DOHH2 (cell line): ENCODE measurements at regions not wholly inside any gene's neighbourhood (a gene's known extent, or its start where the extent isn't known, plus 50 kb on each side); places are given as distances from the start of the nearest gene placed in this dataset.

Experiments used
- H3F3A ChIP-seq: fragments of 200-600 bp; sonication (generic), shearing (Covaris generic); 2 replicates; pipeline ENCODE4 v1.6.0; 2016; ENCODE audit warnings: antibody characterized with exemption, mild to moderate bottlenecking; ENCODE audit not compliant: control insufficient read depth, insufficient read depth
- H3K27ac ChIP-seq: fragments of 200-600 bp; sonication (generic); 2 replicates; pipeline ENCODE4 v1.5.1; 2014; ENCODE audit warnings: low read depth, mild to moderate bottlenecking, low read length, moderate library complexity
- H3K27me3 ChIP-seq: fragments of 200-600 bp; sonication (generic); 2 replicates; pipeline ENCODE4 v1.6.1; 2014; ENCODE audit warnings: mild to moderate bottlenecking, low read length, mixed read lengths; ENCODE audit not compliant: control insufficient read depth
- H3K36me3 ChIP-seq: fragments of 200-600 bp; sonication (generic); 2 replicates; pipeline ENCODE4 v1.6.1; 2014; ENCODE audit warnings: mild to moderate bottlenecking, low read length, moderate library complexity, mixed read lengths; ENCODE audit not compliant: control insufficient read depth
- H3K4me1 ChIP-seq: fragments of 200-600 bp; sonication (generic); 2 replicates; pipeline ENCODE4 v1.6.1; 2014; ENCODE audit warnings: mild to moderate bottlenecking, low read length, mixed read lengths; ENCODE audit not compliant: control insufficient read depth
- H3K4me2 ChIP-seq: fragments of 200-600 bp; sonication (generic); 2 replicates; pipeline ENCODE4 v1.6.0; 2014; ENCODE audit warnings: mild to moderate bottlenecking, low read length, moderate library complexity
- H3K4me3 ChIP-seq: fragments of 200-600 bp; sonication (generic); 2 replicates; pipeline ENCODE4 v1.5.1; 2014; ENCODE audit warnings: mild to moderate bottlenecking, low read length, mixed read lengths
- H3K79me2 ChIP-seq: fragments of 200-600 bp; sonication (generic); 2 replicates; pipeline ENCODE4 v1.6.1; 2014; ENCODE audit warnings: mild to moderate bottlenecking, low read length, mixed read lengths; ENCODE audit not compliant: control insufficient read depth
- H3K9me2 ChIP-seq: fragments of 200-600 bp; sonication (generic); replicated peaks from 2 replicates; pipeline ENCODE4 v1.6.1; 2014; ENCODE audit warnings: mild to moderate bottlenecking, low read length, mixed read lengths; ENCODE audit not compliant: control insufficient read depth
- H3K9me3 ChIP-seq: fragments of 200-600 bp; sonication (generic); 2 replicates; pipeline ENCODE4 v1.6.1; 2014; ENCODE audit warnings: antibody characterized with exemption, low read length, mixed read lengths; ENCODE audit not compliant: control insufficient read depth, insufficient read depth
- H4K20me1 ChIP-seq: fragments of 200-600 bp; sonication (generic); 2 replicates; pipeline ENCODE4 v1.6.0; 2014; ENCODE audit warnings: low read depth, mild to moderate bottlenecking, antibody characterized with exemption, low read length, moderate library complexity; ENCODE audit not compliant: control insufficient read depth, insufficient read depth
- CTCF ChIP-seq: fragments of 200-600 bp; sonication (generic); IDR thresholded peaks from one replicate; pipeline ENCODE4 v1.5.1; 2014; ENCODE audit warnings: antibody characterized with exemption, mild to moderate bottlenecking, low read depth, low read length; ENCODE audit not compliant: poor library complexity, severe bottlenecking
- EZH2phosphoT487 ChIP-seq: fragments of 200-600 bp; sonication (generic); IDR thresholded peaks from 2 replicates; pipeline ENCODE4 v1.6.1; 2017; ENCODE audit warnings: borderline replicate concordance, mild to moderate bottlenecking, antibody characterized with exemption, low read length, moderate library complexity, mixed read lengths

- H3F3A ChIP-seq: no peaks in the 10 kb centered on the region
- no peaks in the 10 kb centered on the region for H3K79me2 ChIP-seq
- H3K4me3 ChIP-seq: no peak overlapping the region
- no peak for TF ChIP-seq CTCF
- TF ChIP-seq EZH2phosphoT487: no peak
- no peaks in the 10 kb centered on the region for H3K9me2 ChIP-seq
- H3K36me3 ChIP-seq: no peaks in the 10 kb centered on the region
- no peak overlapping the region for H3K27ac ChIP-seq
- no peaks in the 10 kb centered on the region for H3K9me3 ChIP-seq
- H3K27me3 ChIP-seq: no peaks in the 10 kb centered on the region
- no peaks in the 10 kb centered on the region for H4K20me1 ChIP-seq
- H3K4me2 ChIP-seq: no peak overlapping the region
- H3K4me1 ChIP-seq: no peaks in the 10 kb centered on the region
These were observed 424.1 kb upstream of the DACH1 start for GRCh38 chr13:72290962-72291681.

GRCh38 chr13:72286421-72286820, 419.4 kb upstream of the DACH1 start:
- Histone ChIP-seq H3K4me2 (no peak overlapping the region), H3K27ac (no peak overlapping the region), H3K4me3 (no peak overlapping the region), H3K36me3 (no peaks in the 10 kb centered on the region), H3K9me3 (no peaks in the 10 kb centered on the region), H4K20me1 (no peaks in the 10 kb centered on the region), H3K27me3 (no peaks in the 10 kb centered on the region), H3F3A (no peaks in the 10 kb centered on the region), H3K4me1 (no peaks in the 10 kb centered on the region), H3K79me2 (no peaks in the 10 kb centered on the region), H3K9me2 (no peaks in the 10 kb centered on the region)
- TF ChIP-seq EZH2phosphoT487 (no peak), CTCF (no peak)

- Histone ChIP-seq H3K36me3 (no peaks in the 10 kb centered on the region), H3K4me3 (no peak overlapping the region), H3K4me2 (no peak overlapping the region), H3K79me2 (no peaks in the 10 kb centered on the region), H3K27me3 (no peaks in the 10 kb centered on the region), H3F3A (no peaks in the 10 kb centered on the region), H3K4me1 (no peaks in the 10 kb centered on the region), H3K9me2 (no peaks in the 10 kb centered on the region), H3K9me3 (no peaks in the 10 kb centered on the region), H3K27ac (no peak overlapping the region), H4K20me1 (no peaks in the 10 kb centered on the region)
- TF ChIP-seq CTCF: no peak
- TF ChIP-seq EZH2phosphoT487: no peak
These were observed 417.8 kb upstream of the DACH1 start for GRCh38 chr13:72284791-72285190.
